ENCODE measurements at regions not wholly inside any gene's neighbourhood (a gene's known extent, or its start where the extent isn't known, plus 50 kb on each side); places are given as distances from the start of the nearest gene placed in this dataset.

DNA sequence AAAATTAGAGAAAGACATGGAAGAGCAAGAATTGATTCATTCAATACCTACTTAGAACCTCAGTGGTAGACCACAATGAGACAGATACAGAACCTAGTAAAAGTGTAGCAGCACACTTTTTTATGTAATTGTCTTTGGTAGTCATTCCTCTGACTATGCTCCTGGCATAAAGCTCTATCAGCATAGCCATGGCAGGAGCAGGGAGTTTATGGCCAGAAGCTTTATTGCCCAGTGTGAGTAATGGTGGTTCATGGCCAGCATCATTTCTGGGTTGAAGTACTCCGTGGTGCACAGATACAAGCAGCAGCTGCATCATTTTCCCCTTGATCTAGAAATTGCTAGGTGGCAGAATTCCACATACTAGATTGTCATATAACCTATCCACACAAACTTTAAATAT, 352.6 kb downstream of the TBC1D4 start:
- no peak for TF ChIP-seq TEAD4 (IDR thresholded peaks at IDR 0.05)
- TF ChIP-seq, protein P1, sequence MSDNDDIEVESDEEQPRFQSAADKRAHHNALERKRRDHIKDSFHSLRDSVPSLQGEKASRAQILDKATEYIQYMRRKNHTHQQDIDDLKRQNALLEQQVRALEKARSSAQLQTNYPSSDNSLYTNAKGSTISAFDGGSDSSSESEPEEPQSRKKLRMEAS (IDR thresholded peaks at IDR 0.05): no peak

DNA sequence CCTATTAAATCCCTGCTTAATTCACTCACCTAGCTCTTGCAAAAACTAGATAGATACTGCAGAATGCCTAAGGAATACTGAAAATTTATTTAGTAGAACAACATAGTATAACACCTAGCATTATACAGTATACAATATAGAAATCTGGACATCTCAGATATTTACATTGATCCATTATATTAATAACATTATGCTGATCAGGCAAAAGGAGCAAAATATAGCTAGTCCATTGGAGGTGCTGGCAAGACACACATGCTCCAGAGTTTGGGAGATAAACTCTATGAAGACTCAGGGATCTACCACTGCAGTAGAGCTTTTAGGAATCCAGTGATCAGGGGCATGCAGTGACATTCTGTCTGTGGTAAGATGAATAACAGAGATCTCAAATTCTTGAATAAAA, 357.6 kb downstream of the TBC1D4 start:
- TF ChIP-seq EGR1 (IDR thresholded peaks at IDR 0.05) (no peak), ZBTB7A (IDR thresholded peaks at IDR 0.05; ENCODE audit: low read depth) (no peak), FOXM1 (IDR thresholded peaks at IDR 0.05; ENCODE audit: borderline replicate concordance, low read depth) (no peak)
- TF ChIP-seq, protein P2, sequence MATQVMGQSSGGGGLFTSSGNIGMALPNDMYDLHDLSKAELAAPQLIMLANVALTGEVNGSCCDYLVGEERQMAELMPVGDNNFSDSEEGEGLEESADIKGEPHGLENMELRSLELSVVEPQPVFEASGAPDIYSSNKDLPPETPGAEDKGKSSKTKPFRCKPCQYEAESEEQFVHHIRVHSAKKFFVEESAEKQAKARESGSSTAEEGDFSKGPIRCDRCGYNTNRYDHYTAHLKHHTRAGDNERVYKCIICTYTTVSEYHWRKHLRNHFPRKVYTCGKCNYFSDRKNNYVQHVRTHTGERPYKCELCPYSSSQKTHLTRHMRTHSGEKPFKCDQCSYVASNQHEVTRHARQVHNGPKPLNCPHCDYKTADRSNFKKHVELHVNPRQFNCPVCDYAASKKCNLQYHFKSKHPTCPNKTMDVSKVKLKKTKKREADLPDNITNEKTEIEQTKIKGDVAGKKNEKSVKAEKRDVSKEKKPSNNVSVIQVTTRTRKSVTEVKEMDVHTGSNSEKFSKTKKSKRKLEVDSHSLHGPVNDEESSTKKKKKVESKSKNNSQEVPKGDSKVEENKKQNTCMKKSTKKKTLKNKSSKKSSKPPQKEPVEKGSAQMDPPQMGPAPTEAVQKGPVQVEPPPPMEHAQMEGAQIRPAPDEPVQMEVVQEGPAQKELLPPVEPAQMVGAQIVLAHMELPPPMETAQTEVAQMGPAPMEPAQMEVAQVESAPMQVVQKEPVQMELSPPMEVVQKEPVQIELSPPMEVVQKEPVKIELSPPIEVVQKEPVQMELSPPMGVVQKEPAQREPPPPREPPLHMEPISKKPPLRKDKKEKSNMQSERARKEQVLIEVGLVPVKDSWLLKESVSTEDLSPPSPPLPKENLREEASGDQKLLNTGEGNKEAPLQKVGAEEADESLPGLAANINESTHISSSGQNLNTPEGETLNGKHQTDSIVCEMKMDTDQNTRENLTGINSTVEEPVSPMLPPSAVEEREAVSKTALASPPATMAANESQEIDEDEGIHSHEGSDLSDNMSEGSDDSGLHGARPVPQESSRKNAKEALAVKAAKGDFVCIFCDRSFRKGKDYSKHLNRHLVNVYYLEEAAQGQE (IDR thresholded peaks at IDR 0.05; ENCODE audit: low read depth): no peak

DNA sequence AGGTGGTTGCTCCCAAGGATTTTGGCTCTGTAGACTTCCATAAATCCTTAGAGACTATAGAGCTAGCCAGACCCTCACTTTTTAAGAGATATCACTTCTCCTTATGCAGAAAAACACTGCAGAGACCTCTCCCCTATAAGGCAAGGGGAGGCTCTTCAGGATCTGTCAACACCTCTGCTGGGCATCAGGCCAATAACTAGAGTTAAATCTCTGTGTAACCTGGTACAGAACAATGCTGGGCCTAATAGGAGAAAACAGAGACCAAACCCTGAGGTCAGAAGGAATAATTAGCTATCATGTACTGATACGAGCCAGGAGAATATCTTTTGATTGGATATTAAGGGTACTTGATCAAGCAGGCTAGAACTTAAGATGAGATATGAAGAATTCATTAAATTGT, 358.5 kb downstream of the TBC1D4 start:
- TF ChIP-seq NFIC (IDR thresholded peaks at IDR 0.05): no peak

DNA sequence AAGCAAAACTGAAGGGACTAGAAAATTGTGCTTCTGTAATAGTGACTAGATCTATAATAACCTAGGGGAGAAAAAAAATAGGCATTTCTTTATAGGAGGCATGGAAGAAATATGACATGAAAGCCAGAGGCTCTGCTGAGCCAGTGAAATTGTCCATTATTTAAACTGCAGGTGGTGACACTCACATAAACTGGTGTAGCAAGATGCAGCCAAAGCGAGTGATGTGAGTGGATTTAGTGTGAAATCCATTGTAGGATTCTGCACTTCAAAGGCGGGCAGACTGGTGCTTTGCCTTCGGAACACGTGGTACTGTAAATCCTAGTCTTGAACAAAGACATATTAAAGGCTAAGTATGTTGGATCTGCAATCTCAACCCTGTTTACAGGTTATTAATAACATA, 361.9 kb downstream of the TBC1D4 start:
- TF ChIP-seq, protein P1 (IDR thresholded peaks at IDR 0.05): no peak
- TF ChIP-seq EGR1 (IDR thresholded peaks at IDR 0.05): no peak
- TF ChIP-seq RAD21 (IDR thresholded peaks at IDR 0.05; ENCODE audit: low read depth): no peak
- no peak for TF ChIP-seq ZBTB7A (IDR thresholded peaks at IDR 0.05; ENCODE audit: low read depth)
- TF ChIP-seq TCF12 (IDR thresholded peaks at IDR 0.05; ENCODE audit: low read depth): no peak
- TF ChIP-seq TAF1 (IDR thresholded peaks at IDR 0.05; ENCODE audit: low read depth): no peak
- no peak for TF ChIP-seq CEBPB (IDR thresholded peaks at IDR 0.05)
- no peak for TF ChIP-seq TEAD4 (IDR thresholded peaks at IDR 0.05)
- no peak for TF ChIP-seq CREB1 (IDR thresholded peaks at IDR 0.05; ENCODE audit: low read depth)
- no peak for TF ChIP-seq FOXM1 (IDR thresholded peaks at IDR 0.05; ENCODE audit: borderline replicate concordance, low read depth)
- TF ChIP-seq, protein P2 (IDR thresholded peaks at IDR 0.05; ENCODE audit: low read depth): no peak
- no peak for TF ChIP-seq YY1 (IDR thresholded peaks at IDR 0.05; ENCODE audit: low read depth)

DNA sequence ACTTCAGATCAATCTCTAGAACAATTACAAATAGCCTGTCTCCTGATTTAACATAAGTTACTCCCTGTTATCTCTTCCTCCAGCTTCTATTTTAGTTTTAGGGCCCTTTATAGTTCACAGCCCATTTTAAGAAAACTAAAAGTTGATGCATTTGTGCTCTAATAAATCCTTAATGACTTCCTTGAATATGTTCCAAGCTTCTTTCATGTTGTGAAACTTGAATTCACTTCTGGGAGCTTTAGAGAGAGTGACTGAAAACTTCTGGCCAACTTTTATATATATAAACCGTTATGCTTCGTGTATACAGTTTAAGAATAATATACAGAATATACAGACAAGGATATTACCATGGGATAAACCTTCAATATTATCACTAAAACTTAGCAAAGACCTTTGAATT, 366.8 kb downstream of the TBC1D4 start:
- TF ChIP-seq RAD21 (IDR thresholded peaks at IDR 0.05; ENCODE audit: low read depth) (no peak), YY1 (IDR thresholded peaks at IDR 0.05; ENCODE audit: low read depth) (no peak), EGR1 (IDR thresholded peaks at IDR 0.05) (no peak), CREB1 (IDR thresholded peaks at IDR 0.05; ENCODE audit: low read depth) (no peak), ZBTB7A (IDR thresholded peaks at IDR 0.05; ENCODE audit: low read depth) (no peak), TEAD4 (IDR thresholded peaks at IDR 0.05) (no peak), NFIC (IDR thresholded peaks at IDR 0.05) (no peak), TAF1 (IDR thresholded peaks at IDR 0.05; ENCODE audit: low read depth) (no peak), FOXM1 (IDR thresholded peaks at IDR 0.05; ENCODE audit: borderline replicate concordance, low read depth) (no peak), TCF12 (IDR thresholded peaks at IDR 0.05; ENCODE audit: low read depth) (no peak), EP300 (IDR thresholded peaks at IDR 0.05; ENCODE audit: borderline replicate concordance) (no peak), CEBPB (IDR thresholded peaks at IDR 0.05) (no peak)
- TF ChIP-seq, protein P2 (IDR thresholded peaks at IDR 0.05; ENCODE audit: low read depth): no peak
- TF ChIP-seq, protein P1 (IDR thresholded peaks at IDR 0.05): no peak
- TF ChIP-seq, protein P3, sequence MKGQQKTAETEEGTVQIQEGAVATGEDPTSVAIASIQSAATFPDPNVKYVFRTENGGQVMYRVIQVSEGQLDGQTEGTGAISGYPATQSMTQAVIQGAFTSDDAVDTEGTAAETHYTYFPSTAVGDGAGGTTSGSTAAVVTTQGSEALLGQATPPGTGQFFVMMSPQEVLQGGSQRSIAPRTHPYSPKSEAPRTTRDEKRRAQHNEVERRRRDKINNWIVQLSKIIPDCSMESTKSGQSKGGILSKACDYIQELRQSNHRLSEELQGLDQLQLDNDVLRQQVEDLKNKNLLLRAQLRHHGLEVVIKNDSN (IDR thresholded peaks at IDR 0.05): no peak

DNA sequence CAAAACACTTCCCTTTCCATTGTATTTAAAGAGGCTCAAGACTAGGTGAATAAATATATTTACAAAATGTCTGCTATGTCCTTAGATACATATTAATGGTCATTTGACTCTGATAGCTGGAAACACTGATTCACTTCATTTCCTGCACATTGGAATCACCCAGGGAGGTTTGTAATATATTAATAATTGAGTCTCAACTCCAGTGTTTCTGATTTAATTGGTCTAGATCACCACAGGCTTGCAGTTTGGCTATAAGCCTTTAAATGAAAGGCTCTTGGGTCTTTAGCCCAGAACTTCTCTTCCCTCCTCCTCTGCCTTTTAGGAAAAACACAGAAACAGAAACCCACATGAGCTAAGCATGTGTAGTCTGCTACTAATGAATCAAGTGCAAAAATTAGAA, 378.0 kb downstream of the TBC1D4 start:
- no peak for TF ChIP-seq ZBTB7A (IDR thresholded peaks at IDR 0.05; ENCODE audit: low read depth)
- TF ChIP-seq TEAD4 (IDR thresholded peaks at IDR 0.05): no peak
- TF ChIP-seq CEBPB (IDR thresholded peaks at IDR 0.05): no peak
- no peak for TF ChIP-seq NFIC (IDR thresholded peaks at IDR 0.05)
- no peak for TF ChIP-seq RAD21 (IDR thresholded peaks at IDR 0.05; ENCODE audit: low read depth)
- TF ChIP-seq, protein P1 (IDR thresholded peaks at IDR 0.05): no peak
- TF ChIP-seq, protein P3 (IDR thresholded peaks at IDR 0.05): no peak
- no peak for TF ChIP-seq EGR1 (IDR thresholded peaks at IDR 0.05)
- no peak for TF ChIP-seq YY1 (IDR thresholded peaks at IDR 0.05; ENCODE audit: low read depth)

All from Ishikawa (cell line).